GM13977 (cell line): ENCODE measurements at regions not wholly inside any gene's neighbourhood (a gene's known extent, or its start where the extent isn't known, plus 50 kb on each side); places are given as distances from the start of the nearest gene placed in this dataset.

Experiments used
- DNase-seq: peaks from one replicate; pipeline ENCODE4 v3.0.0; 2012; ENCODE audit warnings: low spot score
- CTCF ChIP-seq: IDR thresholded peaks from 2 replicates; pipeline ENCODE4 v1.5.1; 2012; ENCODE audit warnings: mild to moderate bottlenecking, control low read depth; ENCODE audit not compliant: insufficient read depth; ENCODE audit errors: extremely low read depth, missing control alignments
- in situ Hi-C: fragments of 300-500 bp; cut with MboI; formaldehyde crosslinking; loops from one replicate; pipeline ENCODE4 v1.12.0; 2022; ENCODE audit warnings: low sequenced_read_pairs, low pct_unique_long_range_greater_than_20kb, mixed read lengths, inconsistent platforms; ENCODE audit not compliant: unreplicated experiment

- DNase-seq: no peak
- in situ Hi-C loops: no loop called here
- no peak for TF ChIP-seq CTCF
Measured at GRCh38 chr4:149108626-149109025, 666.4 kb upstream of the NR3C2 start.

GRCh38 chr4:149102765-149103164, 660.6 kb upstream of the NR3C2 start:
- no peak for TF ChIP-seq CTCF
- in situ Hi-C loops: no loop called here
- no peak for DNase-seq

GRCh38 chr4:149101649-149102048, 659.4 kb upstream of the NR3C2 start:
- TF ChIP-seq CTCF: no peak
- in situ Hi-C loops: no loop called here
- no peak for DNase-seq

GRCh38 chr4:149095811-149096210, 653.6 kb upstream of the NR3C2 start:
- in situ Hi-C loops: no loop called here
- TF ChIP-seq CTCF: no peak
- no peak for DNase-seq

GRCh38 chr4:149095001-149095400, 652.8 kb upstream of the NR3C2 start:
- no peak for DNase-seq
- in situ Hi-C loops: no loop called here
- TF ChIP-seq CTCF: no peak

- no peak for DNase-seq
- in situ Hi-C loops: no loop called here
- TF ChIP-seq CTCF: no peak
Measured at GRCh38 chr4:149084144-149084543, 641.9 kb upstream of the NR3C2 start.

- in situ Hi-C loops: no loop called here
- DNase-seq: no peak
- no peak for TF ChIP-seq CTCF
Measured at GRCh38 chr4:149077181-149077580, 635.0 kb upstream of the NR3C2 start.
